SK-N-SH (cell line): ENCODE measurements at regions not wholly inside any gene's neighbourhood (a gene's known extent, or its start where the extent isn't known, plus 50 kb on each side); places are given as distances from the start of the nearest gene placed in this dataset.

ENCODE experiments used
- CTCF ChIA-PET: fragments of 300-600, 350-600 bp; formaldehyde crosslinking; extraction: SDS; loops from one replicate; lab custom pipeline; 2021; lab: Yijun Ruan, JAX
- POLR2A ChIA-PET: fragments of 350-600 bp; sonication (Branson Sonifier 250); formaldehyde crosslinking; extraction: SDS; loops from one replicate; lab custom pipeline; 2020; ENCODE audit warnings: antibody characterized with exemption, inconsistent platforms; lab: Yijun Ruan, JAX
- DNase-seq: peaks from one replicate; pipeline ENCODE4 v3.0.0; 2012
- H2AFZ ChIP-seq: fragments of 200-600 bp; sonication (generic); 2 replicates; pipeline ENCODE4 v1.8.1; 2016; ENCODE audit warnings: antibody characterized with exemption, mild to moderate bottlenecking, low read depth
- H3F3A ChIP-seq: fragments of 200-600 bp; sonication (generic); replicated peaks from 2 replicates; pipeline ENCODE3; 2016; ENCODE audit warnings: antibody characterized with exemption, mild to moderate bottlenecking; ENCODE audit not compliant: insufficient read depth
- H3K27ac ChIP-seq, 2 experiments: fragments of 200-500 bp in 1 of 2; fragments of 200-600 bp in 1 of 2; sonication (Bioruptor generic) in 1 of 2; sonication (generic), shearing (Covaris generic) in 1 of 2; 2 replicates each; pipeline versions ENCODE4 v1.5.1 to v1.6.1; 2014 to 2016; ENCODE audit warnings: low read depth in 2 of 2, inconsistent platforms in 1 of 2, low read length in 1 of 2, mild to moderate bottlenecking in 1 of 2, mixed read lengths in 1 of 2
- H3K27me3 ChIP-seq: fragments of 200-600 bp; sonication (generic), shearing (Covaris generic); 2 replicates; pipeline ENCODE4 v1.6.1; 2016; ENCODE audit warnings: mixed run types; ENCODE audit not compliant: insufficient read depth
- H3K36me3 ChIP-seq, 2 experiments: fragments of 200-500 bp in 1 of 2; fragments of 200-600 bp in 1 of 2; sonication (Bioruptor generic) in 1 of 2; sonication (generic) in 1 of 2; replicated peaks in 1 of 2; 2 replicates each; pipeline versions ENCODE3 to v1.5.1; 2014 to 2016; ENCODE audit warnings: low read length in 1 of 2, mild to moderate bottlenecking in 1 of 2; ENCODE audit not compliant: insufficient read depth in 2 of 2, control insufficient read depth in 1 of 2
- H3K4me1 ChIP-seq, 2 experiments: fragments of 200-500 bp in 1 of 2; fragments of 200-600 bp in 1 of 2; sonication (Bioruptor generic) in 1 of 2; sonication (generic), shearing (Covaris generic) in 1 of 2; 2 replicates each; pipeline versions ENCODE4 v1.5.1 to v1.6.1; 2014 to 2016; ENCODE audit warnings: low read depth in 1 of 2, low read length in 1 of 2, mixed run types in 1 of 2; ENCODE audit not compliant: insufficient read depth in 2 of 2, control insufficient read depth in 1 of 2
- H3K4me2 ChIP-seq: fragments of 200-600 bp; sonication (generic), shearing (Covaris generic); 2 replicates; pipeline ENCODE4 v1.6.1; 2017; ENCODE audit warnings: mixed run types
- H3K4me3 ChIP-seq, 2 experiments: fragments of 200-500 bp in 1 of 2; fragments of 200-600 bp in 1 of 2; sonication (Bioruptor generic) in 1 of 2; sonication (generic), shearing (Covaris generic) in 1 of 2; 2 replicates each; pipeline versions ENCODE4 v1.5.1 to v1.8.1; 2014 to 2016; ENCODE audit warnings: low read depth in 2 of 2, inconsistent platforms in 1 of 2, low read length in 1 of 2, mild to moderate bottlenecking in 1 of 2, mixed read lengths in 1 of 2, moderate library complexity in 1 of 2
- H3K79me2 ChIP-seq: fragments of 200-600 bp; sonication (generic); 2 replicates; pipeline ENCODE4 v1.8.1; 2017; ENCODE audit warnings: mild to moderate bottlenecking; ENCODE audit not compliant: insufficient read depth
- H3K9ac ChIP-seq: fragments of 200-600 bp; sonication (generic); 2 replicates; pipeline ENCODE4 v1.6.1; 2017; ENCODE audit warnings: mixed run types
- H3K9me2 ChIP-seq: fragments of 200-600 bp; sonication (generic); 2 replicates; pipeline ENCODE4 v1.6.1; 2017; ENCODE audit warnings: mixed run types
- H3K9me3 ChIP-seq: fragments of 200-600 bp; sonication (generic); 2 replicates; pipeline ENCODE4 v1.6.1; 2017; ENCODE audit warnings: mixed run types, mild to moderate bottlenecking, moderate library complexity
- H4K20me1 ChIP-seq: fragments of 200-600 bp; sonication (generic); 2 replicates; pipeline ENCODE4 v1.6.1; 2017; ENCODE audit warnings: mild to moderate bottlenecking, mixed run types; ENCODE audit not compliant: insufficient read depth
- EZH2phosphoT487 ChIP-seq: fragments of 200-600 bp; sonication (generic); IDR thresholded peaks from 2 replicates; pipeline ENCODE4 v1.6.1; 2017; ENCODE audit warnings: low read depth, mixed run types, mild to moderate bottlenecking, antibody characterized with exemption, moderate library complexity, borderline replicate concordance
- GABPA ChIP-seq: IDR thresholded peaks from 2 replicates; pipeline ENCODE4 v1.4.0; 2012; ENCODE audit warnings: low read depth, mild to moderate bottlenecking
- GATA2 ChIP-seq: sonication (generic); formaldehyde crosslinking; IDR thresholded peaks from 2 replicates; pipeline ENCODE4 v1.5.0; 2020; ENCODE audit warnings: mild to moderate bottlenecking, missing genetic modification reagents
- IRF3 ChIP-seq: fragments of 150-350 bp; IDR thresholded peaks from 2 replicates; pipeline ENCODE4 v1.6.1; 2016; ENCODE audit warnings: mild to moderate bottlenecking, low read depth, low read length
- JUND ChIP-seq: IDR thresholded peaks from 2 replicates; pipeline ENCODE4 v1.4.0; 2012
- PBX3 ChIP-seq: IDR thresholded peaks from 2 replicates; pipeline ENCODE4; 2012
- RAD21 ChIP-seq: IDR thresholded peaks from 2 replicates; pipeline ENCODE4 v1.6.1; 2012; ENCODE audit warnings: mild to moderate bottlenecking, low read length
- SIN3A ChIP-seq: IDR thresholded peaks from 2 replicates; pipeline ENCODE4 v1.6.1; 2012; ENCODE audit warnings: low read depth, mild to moderate bottlenecking, low read length, moderate library complexity, borderline replicate concordance
- SMC3 ChIP-seq: IDR thresholded peaks from 2 replicates; pipeline ENCODE4 v1.6.1; 2012; ENCODE audit warnings: low read depth, low read length, improper control_type of control experiment
- TAF1 ChIP-seq: IDR thresholded peaks from 2 replicates; pipeline ENCODE4 v1.6.1; 2012; ENCODE audit warnings: low read depth, mild to moderate bottlenecking, low read length, moderate library complexity, borderline replicate concordance
- ZBTB33 ChIP-seq: IDR thresholded peaks from 2 replicates; pipeline ENCODE4 v1.4.0; 2012; ENCODE audit warnings: low read depth, borderline replicate concordance
- WGBS: methylation state at CpG from one replicate; pipeline ENCODE4 v1.1.6; 2017; ENCODE audit warnings: low lambda C conversion rate; 5-methylcytosine and 5-hydroxymethylcytosine counted together
- TF ChIP-seq, protein P1 (sequence below): IDR thresholded peaks from 2 replicates; pipeline ENCODE4 v1.4.0; 2012; ENCODE audit warnings: low read depth
- TF ChIP-seq, protein P2 (sequence below): fragments of 150-350 bp; IDR thresholded peaks from 2 replicates; pipeline ENCODE4 v1.6.1; 2017; ENCODE audit warnings: antibody characterized with exemption, low read length, low read depth, borderline replicate concordance

- TF ChIP-seq, protein P1, sequence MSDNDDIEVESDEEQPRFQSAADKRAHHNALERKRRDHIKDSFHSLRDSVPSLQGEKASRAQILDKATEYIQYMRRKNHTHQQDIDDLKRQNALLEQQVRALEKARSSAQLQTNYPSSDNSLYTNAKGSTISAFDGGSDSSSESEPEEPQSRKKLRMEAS = no peak
- TF ChIP-seq JUND = no peak
- no peak for TF ChIP-seq PBX3
- TF ChIP-seq GABPA = no peak
- TF ChIP-seq ZBTB33 = no peak
- no peak for TF ChIP-seq IRF3
- TF ChIP-seq SMC3 = no peak
- TF ChIP-seq, protein P2, sequence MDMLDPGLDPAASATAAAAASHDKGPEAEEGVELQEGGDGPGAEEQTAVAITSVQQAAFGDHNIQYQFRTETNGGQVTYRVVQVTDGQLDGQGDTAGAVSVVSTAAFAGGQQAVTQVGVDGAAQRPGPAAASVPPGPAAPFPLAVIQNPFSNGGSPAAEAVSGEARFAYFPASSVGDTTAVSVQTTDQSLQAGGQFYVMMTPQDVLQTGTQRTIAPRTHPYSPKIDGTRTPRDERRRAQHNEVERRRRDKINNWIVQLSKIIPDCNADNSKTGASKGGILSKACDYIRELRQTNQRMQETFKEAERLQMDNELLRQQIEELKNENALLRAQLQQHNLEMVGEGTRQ = no peak
- TF ChIP-seq GATA2 (CRISPR knock-in tag) = no peak
- TF ChIP-seq RAD21 = no peak
- TF ChIP-seq SIN3A = no peak
- TF ChIP-seq EZH2phosphoT487 = no peak
- no peaks in the 10 kb centered on the region for H3F3A ChIP-seq
- H4K20me1 ChIP-seq = no peaks in the 10 kb centered on the region
- H2AFZ ChIP-seq = no peak overlapping the region
- H3K4me3 ChIP-seq = no peak overlapping the region
- H3K27me3 ChIP-seq = no peaks in the 10 kb centered on the region; the same call in 1 of the 2 replicates
- H3K9ac ChIP-seq = no peak overlapping the region
- no peak overlapping the region for H3K4me2 ChIP-seq
- no peaks in the 10 kb centered on the region for H3K9me2 ChIP-seq
- DNase-seq = no peak
- ChIA-PET CTCF (no interaction called here), POLR2A (no interaction called here)
- H3K36me3 ChIP-seq = no peaks in the 10 kb centered on the region
- no peaks in the 10 kb centered on the region for H3K4me1 ChIP-seq
- no peaks in the 10 kb centered on the region for H3K79me2 ChIP-seq
- WGBS = 0% methylated on average over 1 of the region's 1 CpG
- no peak overlapping the region for H3K27ac ChIP-seq
- H3K9me3 ChIP-seq = no peaks in the 10 kb centered on the region
Measured at GRCh38 chr4:131192318-131192717, 1956.8 kb upstream of the PCDH10 start.

DNA sequence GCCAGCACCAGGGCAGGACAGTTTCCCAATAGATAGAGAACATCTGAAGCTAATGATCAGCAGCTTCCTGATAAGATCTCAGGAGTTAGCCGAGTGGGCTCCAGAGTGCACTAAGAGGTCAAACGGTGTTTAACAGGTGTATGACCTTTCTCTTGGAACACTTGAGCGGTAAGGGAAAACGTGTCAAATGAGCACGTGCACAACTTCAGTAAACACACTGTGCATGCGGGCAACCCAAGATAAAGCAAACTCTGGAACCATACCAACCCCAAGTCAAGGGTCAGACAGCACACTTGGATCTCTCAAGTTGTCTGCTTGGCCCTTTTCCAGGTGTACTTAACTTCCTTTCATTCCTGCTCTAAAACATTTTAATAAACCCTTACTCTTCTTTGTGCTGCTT lies 1941.5 kb upstream of the PCDH10 start:
- TF ChIP-seq, protein P1 = no peak
- no peak for TF ChIP-seq JUND
- TF ChIP-seq RAD21 = no peak
- no peak for TF ChIP-seq TAF1
- no peak overlapping the region for H3K4me3 ChIP-seq
- no peaks in the 10 kb centered on the region for H3K4me1 ChIP-seq
- CTCF ChIA-PET = no interaction called here
- H3F3A ChIP-seq = no peaks in the 10 kb centered on the region
- no peaks in the 10 kb centered on the region for H3K9me3 ChIP-seq
- no peak overlapping the region for H3K27ac ChIP-seq
- no peak overlapping the region for H3K9ac ChIP-seq
- H3K27me3 ChIP-seq = no peaks in the 10 kb centered on the region
- POLR2A ChIA-PET = no interaction called here
- no peaks in the 10 kb centered on the region for H4K20me1 ChIP-seq
- no peak for DNase-seq
- no peaks in the 10 kb centered on the region for H3K36me3 ChIP-seq
- WGBS = 7% methylated on average over 6 of the region's 6 CpGs
- no peaks in the 10 kb centered on the region for H3K79me2 ChIP-seq
- no peak overlapping the region for H3K4me2 ChIP-seq
- H2AFZ ChIP-seq = no peak overlapping the region
- no peaks in the 10 kb centered on the region for H3K9me2 ChIP-seq
